BLaER1 (cell line): ENCODE measurements at regions not wholly inside any gene's neighbourhood (a gene's known extent, or its start where the extent isn't known, plus 50 kb on each side); places are given as distances from the start of the nearest gene placed in this dataset.

Experiments used
- H3K27ac ChIP-seq: shearing (Covaris generic); formaldehyde crosslinking; 2 replicates; pipeline ENCODE4 v1.8.1; 2022
- H3K27me3 ChIP-seq: shearing (Covaris generic); formaldehyde crosslinking; 2 replicates; pipeline ENCODE4 v1.8.1; 2022
- H3K36me3 ChIP-seq: shearing (Covaris generic); formaldehyde crosslinking; 2 replicates; pipeline ENCODE4 v1.8.1; 2022
- H3K4me1 ChIP-seq: shearing (Covaris generic); formaldehyde crosslinking; 2 replicates; pipeline ENCODE4 v1.8.1; 2022
- H3K4me2 ChIP-seq: shearing (Covaris generic); formaldehyde crosslinking; 2 replicates; pipeline ENCODE4 v1.8.1; 2022
- H3K4me3 ChIP-seq: shearing (Covaris generic); formaldehyde crosslinking; 2 replicates; pipeline ENCODE4 v1.8.1; 2022
- H3K9ac ChIP-seq: shearing (Covaris generic); formaldehyde crosslinking; 2 replicates; pipeline ENCODE4 v1.8.1; 2022
- H3K9me3 ChIP-seq: shearing (Covaris generic); formaldehyde crosslinking; 2 replicates; pipeline ENCODE4 v1.8.1; 2022
- H4K20me1 ChIP-seq: shearing (Covaris generic); formaldehyde crosslinking; 2 replicates; pipeline ENCODE4 v1.8.1; 2022
- Cebpa-rat ChIP-seq: shearing (Covaris generic); IDR thresholded peaks from 2 replicates; pipeline ENCODE4 v1.8.1; 2022

GRCh38 chr15:70320482-70320881, 222.8 kb upstream of the TLE3 start:
- peaks cover 53% of the 10 kb centered on the region for H3K4me1 ChIP-seq
- peaks cover 6% of the 10 kb centered on the region; the same call in 1 of the 2 replicates for H3K27me3 ChIP-seq
- H3K36me3 ChIP-seq, result no peaks in the 10 kb centered on the region
- no peak overlapping the region for H3K4me3 ChIP-seq
- H4K20me1 ChIP-seq, result peaks cover 6% of the 10 kb centered on the region; the same call in 1 of the 2 replicates
- no peak overlapping the region for H3K9ac ChIP-seq
- no peak overlapping the region for H3K27ac ChIP-seq
- no peak for TF ChIP-seq Cebpa-rat
- H3K9me3 ChIP-seq, result no peaks in the 10 kb centered on the region
- H3K4me2 ChIP-seq, result peak overlapping the region; percentile 77

DNA sequence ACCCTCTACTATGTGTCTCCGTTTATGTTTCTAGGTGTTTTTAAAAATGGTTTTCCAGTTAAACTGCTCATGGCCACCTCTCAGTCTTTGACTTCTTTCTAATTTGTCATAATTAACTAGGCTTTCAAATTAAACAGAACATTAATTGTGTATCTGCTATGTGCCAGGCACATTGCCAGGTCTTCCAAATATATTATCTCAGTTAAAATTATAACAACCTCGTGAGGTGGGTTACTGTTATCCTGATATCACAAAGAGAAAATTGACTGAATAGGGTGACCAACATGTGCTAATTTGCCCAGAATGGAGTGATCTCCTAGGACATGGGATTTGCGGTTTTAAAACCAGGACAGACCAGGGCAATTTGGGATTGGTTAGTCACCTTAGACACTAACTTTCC, 222.4 kb upstream of the TLE3 start:
- no peak for TF ChIP-seq Cebpa-rat
- Histone ChIP-seq H3K27me3 (peaks cover 6% of the 10 kb centered on the region; the same call in 1 of the 2 replicates), H3K36me3 (no peaks in the 10 kb centered on the region), H3K4me3 (no peak overlapping the region), H4K20me1 (peaks cover 6% of the 10 kb centered on the region; the same call in 1 of the 2 replicates), H3K9me3 (no peaks in the 10 kb centered on the region), H3K4me2 (peak overlapping the region; percentile 77), H3K27ac (no peak overlapping the region), H3K9ac (no peak overlapping the region), H3K4me1 (peaks cover 53% of the 10 kb centered on the region)

DNA sequence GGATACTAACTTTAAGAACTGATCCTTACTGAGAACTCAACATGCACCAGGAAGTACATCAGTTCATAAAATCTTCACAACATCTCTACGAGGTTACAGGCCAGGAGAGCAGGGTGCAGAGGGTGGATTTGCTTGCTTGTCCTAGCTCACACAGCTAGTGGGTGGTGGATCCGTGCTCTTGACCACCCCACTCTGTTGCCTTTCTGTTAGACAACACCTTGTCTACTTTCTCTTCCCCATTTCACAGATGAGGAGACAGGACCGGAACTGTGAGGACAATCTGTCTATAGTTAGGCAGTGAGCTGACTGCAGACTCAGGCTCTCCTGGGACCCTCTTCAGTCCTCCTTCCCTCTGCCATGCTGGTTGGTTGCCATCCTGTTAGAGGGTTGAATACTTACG, 221.7 kb upstream of the TLE3 start:
- TF ChIP-seq Cebpa-rat, result no peak
- peaks cover 2% of the 10 kb centered on the region; the same call in 1 of the 2 replicates for H3K27me3 ChIP-seq
- H3K9ac ChIP-seq, result no peak overlapping the region
- H3K9me3 ChIP-seq, result no peaks in the 10 kb centered on the region
- H3K4me2 ChIP-seq, result peak overlapping the region; percentile 77
- H3K27ac ChIP-seq, result no peak overlapping the region
- peaks cover 53% of the 10 kb centered on the region for H3K4me1 ChIP-seq
- peaks cover 6% of the 10 kb centered on the region; the same call in 1 of the 2 replicates for H4K20me1 ChIP-seq
- H3K36me3 ChIP-seq, result no peaks in the 10 kb centered on the region
- peak overlapping the region; percentile 2; the same call in 1 of the 2 replicates for H3K4me3 ChIP-seq

- H3K27me3 ChIP-seq, result no peaks in the 10 kb centered on the region
- no peak for TF ChIP-seq Cebpa-rat
- H3K9me3 ChIP-seq, result no peaks in the 10 kb centered on the region
- peaks cover 6% of the 10 kb centered on the region; the same call in 1 of the 2 replicates for H4K20me1 ChIP-seq
- no peaks in the 10 kb centered on the region for H3K36me3 ChIP-seq
- H3K9ac ChIP-seq, result no peak overlapping the region
- no peak overlapping the region; the same call in 1 of the 2 replicates for H3K4me3 ChIP-seq
- no peak overlapping the region for H3K27ac ChIP-seq
- H3K4me1 ChIP-seq, result peaks cover 53% of the 10 kb centered on the region
- peak overlapping the region; percentile 77 for H3K4me2 ChIP-seq
Observed at GRCh38 chr15:70318594-70319465, 221.1 kb upstream of the TLE3 start.

GRCh38 chr15:70316059-70316600, 218.4 kb upstream of the TLE3 start:
- Histone ChIP-seq H3K27ac (no peak overlapping the region), H3K36me3 (no peaks in the 10 kb centered on the region), H3K4me3 (no peak overlapping the region), H4K20me1 (0 out of 2 replicates have a peak, but pooled peaks cover 6% of the 10 kb centered on the region), H3K4me1 (peaks cover 30% of the 10 kb centered on the region), H3K9me3 (no peaks in the 10 kb centered on the region), H3K4me2 (no peak overlapping the region), H3K9ac (no peak overlapping the region), H3K27me3 (no peaks in the 10 kb centered on the region)
- TF ChIP-seq Cebpa-rat, result no peak

DNA sequence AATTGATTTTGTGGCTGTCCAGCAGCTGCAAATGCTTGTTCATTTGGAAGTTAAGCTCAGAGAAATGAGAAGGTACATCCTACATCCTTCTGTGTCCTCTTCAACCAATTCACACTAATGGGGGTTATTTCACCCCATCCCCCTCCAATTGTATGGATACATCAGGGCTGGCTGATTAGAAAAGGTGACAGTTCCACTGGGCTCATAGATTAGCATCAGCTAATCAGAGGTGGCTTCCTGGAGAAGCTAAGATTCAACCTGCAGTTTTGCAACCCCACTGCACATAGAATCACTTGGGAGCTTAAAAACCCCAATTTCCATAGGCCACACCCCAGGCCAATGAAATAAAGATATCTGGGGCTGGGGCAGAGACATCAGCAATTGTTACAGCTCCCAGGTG, 217.7 kb upstream of the TLE3 start:
- H3K27ac ChIP-seq, result no peak overlapping the region
- H3K4me2 ChIP-seq, result no peak overlapping the region
- no peak overlapping the region for H3K4me3 ChIP-seq
- no peaks in the 10 kb centered on the region for H3K36me3 ChIP-seq
- H3K9ac ChIP-seq, result no peak overlapping the region
- no peaks in the 10 kb centered on the region for H3K9me3 ChIP-seq
- 0 out of 2 replicates have a peak, but pooled peaks cover 6% of the 10 kb centered on the region for H4K20me1 ChIP-seq
- H3K27me3 ChIP-seq, result no peaks in the 10 kb centered on the region
- TF ChIP-seq Cebpa-rat, result no peak
- peaks cover 23% of the 10 kb centered on the region for H3K4me1 ChIP-seq

DNA sequence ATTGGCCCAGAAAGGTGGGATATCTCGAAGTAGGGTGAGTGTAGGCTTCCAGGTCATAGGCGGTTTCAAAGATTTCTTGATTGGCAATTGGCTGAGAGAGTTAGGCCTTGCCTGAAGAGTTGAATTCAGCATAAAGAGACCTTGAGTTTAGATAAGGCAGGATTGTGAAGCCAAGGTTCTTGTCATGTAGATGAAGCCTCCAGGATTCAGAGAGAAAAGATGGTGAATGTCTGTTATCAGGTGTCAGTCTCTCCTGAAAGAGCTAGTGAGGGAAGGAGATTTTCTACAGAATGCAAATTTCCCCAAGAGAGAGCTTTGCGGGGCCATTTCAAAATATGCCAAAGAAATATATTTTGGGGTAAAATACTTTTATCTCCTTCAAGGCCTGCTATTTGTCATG, 217.0 kb upstream of the TLE3 start:
- Histone ChIP-seq H3K4me1 (peaks cover 15% of the 10 kb centered on the region), H3K4me2 (no peak overlapping the region), H3K27ac (no peak overlapping the region), H3K27me3 (no peaks in the 10 kb centered on the region), H3K4me3 (no peak overlapping the region), H3K36me3 (no peaks in the 10 kb centered on the region), H3K9ac (no peak overlapping the region), H4K20me1 (0 out of 2 replicates have a peak, but pooled peaks cover 6% of the 10 kb centered on the region), H3K9me3 (no peaks in the 10 kb centered on the region)
- no peak for TF ChIP-seq Cebpa-rat

DNA sequence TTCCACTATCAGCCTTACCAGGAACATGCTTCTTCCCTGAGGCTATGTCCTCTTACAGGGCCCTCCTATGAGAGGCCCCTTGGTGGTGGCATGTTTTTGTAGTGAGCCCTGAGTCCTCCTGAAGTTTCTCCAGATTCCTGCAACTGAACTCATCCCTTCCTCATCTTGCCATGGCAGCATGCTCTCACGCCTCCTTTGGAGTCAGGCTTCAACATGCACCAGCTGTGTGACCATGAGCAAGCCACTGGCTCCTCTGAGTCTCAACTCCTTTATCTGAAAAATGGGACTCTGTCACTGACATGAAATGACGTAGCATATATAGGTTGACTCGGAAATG, 216.3 kb upstream of the TLE3 start:
- Histone ChIP-seq H3K27me3 (no peaks in the 10 kb centered on the region), H3K4me2 (no peak overlapping the region), H3K4me1 (peaks cover 9% of the 10 kb centered on the region), H4K20me1 (no peaks in the 10 kb centered on the region), H3K36me3 (no peaks in the 10 kb centered on the region), H3K9ac (no peak overlapping the region), H3K9me3 (no peaks in the 10 kb centered on the region), H3K27ac (no peak overlapping the region), H3K4me3 (no peak overlapping the region)
- TF ChIP-seq Cebpa-rat, result no peak

GRCh38 chr15:70313099-70314017, 215.6 kb upstream of the TLE3 start:
- H3K4me1 ChIP-seq, result peaks cover 9% of the 10 kb centered on the region
- no peak overlapping the region for H3K27ac ChIP-seq
- H3K36me3 ChIP-seq, result no peaks in the 10 kb centered on the region
- H3K4me3 ChIP-seq, result no peak overlapping the region
- no peak overlapping the region for H3K4me2 ChIP-seq
- no peaks in the 10 kb centered on the region for H3K27me3 ChIP-seq
- no peak overlapping the region for H3K9ac ChIP-seq
- no peaks in the 10 kb centered on the region for H3K9me3 ChIP-seq
- no peak for TF ChIP-seq Cebpa-rat
- no peaks in the 10 kb centered on the region for H4K20me1 ChIP-seq
